SKM-1 treated with dmso at 0.1 percent for 144 hours (cell line): ENCODE measurements at regions not wholly inside any gene's neighbourhood (a gene's known extent, or its start where the extent isn't known, plus 50 kb on each side); places are given as distances from the start of the nearest gene placed in this dataset.

Source experiments
- DNase-seq: peaks from one replicate; lab custom pipeline; 2025; ENCODE audit not compliant: unreplicated experiment; lab: John Stamatoyannopoulos, UW

DNA sequence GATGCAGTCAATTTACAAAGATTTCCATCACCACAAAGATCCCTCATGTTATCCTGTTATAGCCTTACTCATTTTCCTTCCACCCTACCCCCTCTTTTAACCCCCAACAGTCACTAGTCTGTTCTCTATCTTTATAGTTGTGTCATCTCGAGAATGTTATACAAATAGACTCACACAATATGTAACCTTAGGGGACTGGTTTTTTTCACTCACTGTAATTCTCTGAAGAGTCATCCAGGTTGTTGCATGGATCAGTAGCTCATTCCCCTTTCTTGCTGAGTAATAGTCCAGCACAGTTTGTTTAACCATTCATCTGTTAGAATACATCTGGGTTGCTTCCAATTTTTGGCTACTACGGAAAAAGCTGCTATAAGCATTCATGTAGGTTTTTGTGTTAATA, 121.1 kb upstream of the PDE1C start:
- DNase-seq, result no peak

DNA sequence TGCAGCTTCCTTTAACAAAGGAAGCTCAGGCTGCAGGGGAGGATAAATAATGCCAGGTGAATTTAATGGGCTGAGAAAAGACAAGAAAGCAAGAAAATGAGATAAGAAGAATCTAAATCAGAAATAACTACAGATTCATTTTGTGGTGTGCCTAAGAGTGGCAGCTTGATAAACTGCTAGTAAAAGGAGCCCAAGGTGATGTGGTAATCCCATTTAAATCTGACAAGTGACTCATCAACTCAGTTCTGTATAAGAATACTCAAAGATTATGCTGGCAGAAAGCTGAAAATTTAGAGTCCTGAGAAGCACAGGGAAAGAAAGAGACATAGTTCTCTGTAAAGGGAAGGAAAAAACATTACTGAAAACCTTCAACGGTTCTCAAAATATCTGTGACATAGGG, 109.4 kb upstream of the PDE1C start:
- DNase-seq, result no peak

DNA sequence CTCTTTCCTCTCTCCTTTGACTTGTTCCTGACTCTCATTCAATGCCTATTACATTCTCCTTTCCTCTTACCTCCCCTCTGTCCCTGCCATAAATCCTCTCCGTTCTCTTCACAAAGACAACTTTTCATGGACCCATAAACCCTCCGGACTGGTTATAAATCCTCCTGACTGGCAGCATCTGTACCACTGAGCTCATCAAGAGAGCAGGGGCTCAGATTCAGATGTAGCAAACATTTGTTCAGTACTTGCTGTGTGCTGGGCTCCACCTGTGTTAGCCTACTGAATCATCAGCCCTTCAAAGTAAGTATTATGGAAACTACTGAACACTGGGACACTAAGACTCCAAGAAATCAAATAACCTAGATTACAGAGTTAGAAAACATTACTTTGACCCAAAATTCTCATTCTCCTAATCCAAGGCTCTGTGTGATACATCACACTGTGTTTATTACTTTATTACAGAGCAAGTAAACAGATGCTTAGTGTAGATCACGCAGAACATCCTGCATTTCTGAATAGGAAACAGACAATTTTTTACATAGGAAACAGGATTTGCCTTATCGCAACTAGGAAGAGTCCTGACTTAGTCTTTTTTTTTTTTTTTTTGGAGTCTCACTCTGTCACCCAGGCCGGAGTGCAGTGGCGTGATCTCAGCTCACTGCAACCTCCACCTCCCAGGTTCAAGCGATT, 108.6 kb upstream of the PDE1C start:
- no peak for DNase-seq

DNA sequence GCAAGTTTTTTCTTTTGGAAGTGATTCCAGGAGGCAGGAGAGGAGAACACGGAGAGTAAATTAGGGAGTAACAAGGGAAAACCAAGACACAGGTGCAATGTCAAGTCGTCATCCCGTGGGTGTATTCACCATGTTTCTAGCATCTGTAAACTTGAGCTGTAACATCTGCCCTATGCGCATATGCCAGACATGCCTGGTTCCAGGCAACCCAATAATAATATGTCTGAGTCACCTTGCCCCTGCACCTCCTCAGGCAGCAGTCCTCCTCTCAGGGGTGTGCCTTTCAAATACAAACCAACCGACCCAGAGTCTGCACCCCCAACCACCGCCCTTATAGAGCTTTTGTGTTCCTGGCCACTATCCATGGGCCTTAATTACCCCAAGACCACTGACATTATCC, 107.0 kb upstream of the PDE1C start:
- DNase-seq, result no peak

DNA sequence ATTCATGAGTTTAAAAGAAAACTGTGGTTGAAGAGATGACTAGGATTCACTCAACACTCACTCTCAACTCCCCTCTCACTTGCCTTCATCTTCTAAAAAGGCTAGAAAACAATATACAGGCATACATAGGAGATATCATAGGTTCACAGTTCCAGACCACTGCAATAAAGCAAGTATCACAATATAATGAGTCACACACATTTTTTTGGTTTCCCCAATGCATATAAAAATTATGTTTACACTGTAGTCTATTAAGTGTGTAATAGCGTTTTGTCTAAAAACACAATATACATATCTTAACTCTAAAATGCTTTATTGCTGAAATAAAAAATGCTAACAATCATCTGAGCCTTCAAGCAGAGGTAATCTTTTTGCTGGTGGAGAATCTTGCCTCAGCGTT, 104.9 kb upstream of the PDE1C start:
- no peak for DNase-seq

DNA sequence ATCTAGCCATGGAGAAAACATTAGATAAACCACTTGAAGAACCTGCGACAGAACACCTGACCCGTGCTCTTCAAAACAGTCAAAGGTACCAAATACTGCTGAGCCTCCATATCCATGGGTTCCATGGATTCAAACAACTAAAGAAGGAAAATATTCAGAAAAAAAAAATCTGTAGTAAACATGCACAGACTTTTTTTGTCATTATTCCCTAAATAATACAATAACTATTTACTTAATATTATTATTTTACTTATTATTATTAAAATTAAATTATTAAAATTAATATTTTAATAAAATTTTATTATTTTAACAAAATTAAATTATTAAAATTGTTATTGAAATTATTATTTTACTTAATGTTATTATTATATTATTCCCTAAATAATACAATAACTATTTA, 101.0 kb upstream of the PDE1C start:
- no peak for DNase-seq

DNA sequence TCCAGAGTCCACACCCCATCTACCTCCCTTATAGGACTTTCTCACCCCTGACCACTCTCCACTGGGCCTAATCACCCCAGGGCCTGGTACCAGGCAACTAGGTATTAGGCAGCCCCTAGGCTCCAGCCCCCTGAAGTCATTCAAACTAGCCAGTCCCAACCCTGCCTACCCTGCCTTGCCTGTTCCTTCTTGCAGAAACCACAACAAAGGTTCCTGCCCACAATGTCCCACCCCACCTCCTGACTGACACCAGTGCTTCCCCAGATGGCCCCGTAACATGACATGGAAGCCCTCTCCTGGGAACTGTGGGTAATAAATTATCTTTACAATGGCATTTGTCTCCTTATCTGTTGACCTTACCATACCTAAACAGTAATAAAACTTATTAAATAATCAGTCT, 100.6 kb upstream of the PDE1C start:
- no peak for DNase-seq

DNA sequence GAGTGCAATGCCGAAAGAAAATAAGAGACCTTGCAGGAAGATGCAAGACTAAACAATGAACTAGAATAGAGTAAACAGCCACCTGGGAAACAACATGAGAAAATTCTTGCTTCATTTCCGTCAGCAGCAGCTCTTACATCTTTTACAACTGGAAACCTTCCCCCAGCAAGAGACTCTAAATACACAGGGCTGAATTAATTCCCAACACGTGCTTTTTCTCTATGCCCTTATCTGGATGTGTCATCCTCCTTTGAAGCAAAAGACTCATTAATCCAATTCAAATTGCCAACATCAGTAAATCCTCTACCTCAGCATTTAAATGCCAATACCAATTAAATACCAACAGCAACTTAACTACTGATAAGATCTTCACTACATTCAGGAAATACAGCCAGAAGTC, 99.0 kb upstream of the PDE1C start:
- DNase-seq, result no peak

DNA sequence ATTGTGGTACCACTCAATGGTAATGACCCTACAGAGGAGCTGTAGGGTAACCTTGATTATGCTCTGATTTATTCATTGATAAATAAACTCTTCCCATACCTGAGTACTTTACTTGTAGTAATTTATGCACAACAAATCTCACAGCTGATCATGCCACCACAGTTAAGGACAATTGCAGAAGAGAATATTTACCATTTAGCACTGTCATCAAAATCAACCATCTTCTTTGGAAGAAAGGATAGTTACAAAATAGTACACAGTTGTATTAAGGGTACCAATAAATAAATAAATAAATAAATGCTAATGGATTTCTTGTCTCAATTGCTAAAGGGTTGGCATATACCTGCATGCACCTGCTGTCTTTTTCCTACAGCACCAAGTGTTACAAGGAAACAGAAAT, 97.6 kb upstream of the PDE1C start:
- no peak for DNase-seq

DNA sequence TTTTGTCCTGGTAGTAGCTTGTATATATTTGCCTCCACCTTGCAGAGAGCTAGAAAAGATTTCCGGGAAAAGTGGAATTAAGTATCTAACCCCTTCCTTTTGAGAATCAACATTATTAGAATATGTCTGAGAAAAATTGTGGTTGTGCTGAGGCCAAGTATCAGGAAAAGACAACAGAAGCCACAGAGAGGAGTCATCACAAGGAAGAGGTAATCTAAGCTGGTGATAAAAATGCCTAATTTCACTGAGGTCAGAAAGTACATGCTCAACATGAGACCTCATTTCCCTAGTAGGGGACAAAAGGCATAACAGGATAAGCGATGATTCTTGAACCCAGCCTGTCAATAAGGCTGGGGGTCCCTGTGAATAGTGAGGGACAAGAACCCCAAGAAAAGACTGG, 97.0 kb upstream of the PDE1C start:
- DNase-seq, result no peak

DNA sequence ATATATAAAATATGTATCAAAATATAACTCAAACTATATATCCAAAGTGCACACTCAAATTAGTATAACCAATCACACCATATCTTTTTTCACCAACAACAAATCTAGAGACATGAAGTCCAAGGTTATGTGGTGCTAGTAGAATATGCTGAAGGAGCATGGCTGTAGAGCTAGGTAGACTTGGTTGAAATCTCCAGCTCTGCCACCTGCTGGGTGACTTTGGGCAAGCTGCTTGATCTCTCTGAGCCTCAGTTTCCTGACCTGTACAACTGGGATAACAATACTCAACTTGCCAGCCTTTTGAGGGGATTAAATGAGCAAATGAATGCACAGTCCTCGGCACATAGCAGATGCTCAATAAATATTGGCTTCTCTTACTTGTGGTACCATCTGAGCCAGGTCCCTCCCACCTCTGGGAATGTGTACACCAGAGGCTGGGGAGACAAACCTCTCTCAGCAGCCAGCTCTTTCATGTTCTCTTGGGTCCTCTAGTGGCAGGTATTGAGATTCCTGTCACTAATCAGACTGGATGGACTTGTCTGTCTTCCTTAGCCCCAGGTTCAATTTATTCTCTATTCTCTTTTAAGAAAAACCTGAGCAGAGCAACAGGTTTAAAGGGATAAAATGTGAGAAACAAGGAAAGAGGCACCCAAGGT, 94.3 kb upstream of the PDE1C start:
- no peak for DNase-seq

DNA sequence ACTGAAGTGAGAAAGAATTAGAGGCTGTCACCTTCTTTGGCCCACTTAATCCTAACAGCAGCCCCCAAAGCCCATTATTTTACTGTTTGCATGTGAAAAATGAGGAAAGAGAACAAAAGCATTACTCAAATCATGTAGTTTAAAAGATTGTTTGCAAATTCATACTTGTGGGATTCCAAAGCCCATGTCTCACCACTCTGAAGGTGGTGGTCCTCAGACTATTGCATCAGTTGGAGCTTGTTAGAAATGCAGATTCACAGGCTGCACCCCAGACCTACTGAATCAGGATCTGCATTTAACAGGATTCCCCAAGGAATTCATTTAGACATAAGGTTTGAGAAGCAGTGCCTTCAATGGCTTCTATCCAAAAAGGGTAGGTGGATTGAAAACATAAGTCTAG, 93.7 kb upstream of the PDE1C start:
- DNase-seq, result no peak

DNA sequence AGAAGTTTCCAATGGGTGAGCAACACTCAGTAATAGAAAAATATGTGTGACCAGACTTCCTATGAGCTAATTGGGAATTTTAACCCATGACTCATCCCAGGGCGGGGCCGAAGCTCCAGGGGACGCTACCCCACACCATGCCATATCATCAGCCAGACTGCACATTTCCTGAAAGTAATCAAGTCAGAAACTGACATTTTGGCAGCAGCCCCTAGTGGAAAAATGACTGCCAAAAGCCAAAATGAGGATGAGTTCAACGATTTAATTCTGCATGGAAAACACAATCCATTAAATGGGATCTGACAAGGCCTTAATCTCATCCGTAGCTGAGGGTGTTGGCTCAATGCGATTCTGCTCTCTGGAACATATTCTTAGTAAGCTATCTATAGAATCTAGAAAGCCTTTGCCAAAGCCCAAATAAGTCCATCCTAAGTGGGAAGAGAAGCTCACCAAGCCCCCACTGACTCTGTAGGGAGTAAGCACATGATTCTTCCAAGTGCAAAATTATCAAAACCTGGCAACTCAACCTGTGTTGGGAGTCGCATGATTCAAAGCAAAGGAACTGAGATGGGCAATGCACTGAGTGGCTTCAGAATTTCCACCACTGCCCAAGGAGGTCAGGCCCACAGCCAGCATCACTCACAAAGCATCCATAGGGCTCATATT, 93.1 kb upstream of the PDE1C start:
- no peak for DNase-seq

DNA sequence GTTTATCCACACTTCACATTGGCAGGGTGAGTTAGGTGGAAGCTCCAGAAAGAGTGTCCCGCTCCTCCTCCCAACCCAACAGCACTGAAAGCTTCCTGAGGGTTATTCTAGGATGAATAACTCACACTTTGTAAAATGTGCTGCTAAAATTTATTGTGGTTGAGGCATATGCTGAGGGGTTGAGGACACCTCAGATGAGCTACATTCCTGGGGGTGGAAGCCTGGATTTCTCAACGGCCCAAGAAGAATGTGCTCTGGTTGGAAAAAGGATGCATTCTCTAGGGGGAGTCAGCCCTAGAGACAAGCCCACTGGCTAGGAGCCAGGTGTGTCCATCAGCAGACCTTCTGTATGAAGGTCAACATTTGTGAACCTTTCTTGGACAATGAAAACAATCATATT, 91.5 kb upstream of the PDE1C start:
- no peak for DNase-seq

DNA sequence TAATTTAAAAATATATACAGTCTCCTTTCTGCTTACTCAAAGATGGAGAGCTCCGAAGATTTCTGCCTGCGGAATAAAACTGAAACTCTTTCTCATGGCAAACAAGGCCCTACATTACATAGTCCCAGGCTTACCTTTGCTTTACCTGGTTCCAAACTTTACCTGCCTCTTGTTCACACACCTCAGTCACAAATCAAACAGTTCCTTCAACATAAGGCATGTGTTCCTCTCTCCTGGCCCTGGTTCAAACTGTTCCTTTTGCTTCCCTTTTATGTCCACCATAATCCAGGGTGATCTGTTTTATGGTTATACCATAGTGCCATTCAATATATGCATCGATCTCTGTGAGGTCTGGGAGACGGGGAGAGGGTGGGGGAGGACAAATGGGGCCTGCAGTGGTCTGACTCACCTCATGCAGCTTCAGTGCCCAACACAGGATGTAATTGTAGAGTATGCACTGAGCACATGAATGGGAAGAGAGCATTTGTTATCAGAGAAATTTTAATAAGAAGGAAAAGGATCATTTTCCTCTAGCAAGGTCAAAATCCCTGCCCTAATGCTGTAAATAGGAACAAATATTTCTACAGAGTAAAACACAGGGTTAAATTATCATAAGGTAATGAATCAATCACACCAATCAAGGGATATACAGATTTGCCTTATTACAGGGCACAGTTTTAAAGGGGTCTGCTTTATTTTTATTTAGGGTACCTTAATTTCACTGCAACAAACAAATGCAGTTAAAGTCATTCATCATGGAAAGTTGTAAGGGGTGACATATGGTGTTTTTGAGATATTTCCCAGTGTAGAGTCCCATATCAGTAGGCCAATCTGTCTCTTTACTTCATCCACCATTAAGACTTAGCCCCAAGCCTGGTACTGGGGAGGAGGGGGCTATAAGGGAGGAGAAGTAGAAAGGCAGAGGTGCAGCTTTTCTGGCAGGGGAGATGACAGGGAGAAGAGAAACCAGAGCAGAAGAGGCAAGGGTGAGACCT, 88.8 kb upstream of the PDE1C start:
- no peak for DNase-seq

DNA sequence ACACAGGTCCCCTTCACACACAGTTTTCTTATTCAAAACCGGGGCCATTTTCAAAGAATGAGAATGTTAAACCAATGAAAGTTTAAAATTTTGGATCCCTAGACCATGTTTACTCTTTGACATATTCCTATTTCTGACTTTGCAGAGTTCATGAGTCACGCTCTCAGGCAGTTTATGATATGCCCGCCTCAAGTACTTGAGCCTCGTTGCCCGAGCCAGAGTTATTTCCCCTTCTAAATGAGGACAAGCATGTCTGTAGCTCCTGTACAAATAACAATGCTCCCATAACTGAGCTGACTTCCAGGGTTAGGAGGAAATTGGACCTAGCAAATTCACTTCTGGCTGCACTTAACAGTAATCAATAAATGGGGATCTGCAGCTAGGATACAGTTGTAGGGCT, 87.9 kb upstream of the PDE1C start:
- DNase-seq, result no peak

DNA sequence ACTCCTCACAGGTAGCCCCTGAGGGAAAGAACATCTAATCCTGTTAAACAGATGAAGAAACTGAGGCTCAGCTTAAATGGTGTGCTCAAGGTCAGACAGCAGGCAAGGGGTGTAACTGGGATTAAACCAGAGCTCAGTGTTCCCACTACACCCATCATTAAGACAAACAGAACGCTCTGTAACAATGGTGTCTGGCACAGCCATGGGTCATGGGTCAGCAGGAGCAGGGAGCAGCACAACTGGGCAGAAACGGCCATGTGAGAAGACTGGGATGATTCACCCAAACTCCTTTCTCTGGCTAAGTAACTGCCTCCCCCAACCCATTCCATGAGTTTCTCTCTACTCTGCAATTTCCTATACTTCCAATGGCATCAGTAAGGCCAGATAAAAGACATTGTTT, 85.5 kb upstream of the PDE1C start:
- DNase-seq, result no peak

DNA sequence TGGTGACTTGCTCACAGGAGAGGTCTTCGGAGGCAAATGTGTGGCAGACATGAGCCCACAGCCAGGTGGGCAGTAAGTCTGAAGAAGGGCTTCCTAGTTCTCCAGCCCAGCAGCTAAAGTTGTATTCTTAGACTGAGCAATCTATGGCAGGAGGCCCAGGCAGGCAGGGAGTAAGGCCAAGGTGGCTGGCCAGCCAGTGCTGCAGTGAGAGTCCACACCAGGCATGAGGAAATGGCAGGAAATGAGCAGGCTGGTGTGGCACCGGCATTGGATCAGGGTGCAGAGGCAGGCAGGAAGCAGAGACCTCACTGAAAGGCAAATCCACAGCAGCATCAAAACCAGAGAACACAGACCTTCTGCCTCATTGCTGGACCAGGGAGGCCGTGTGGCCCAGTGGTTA, 84.6 kb upstream of the PDE1C start:
- DNase-seq, result no peak

DNA sequence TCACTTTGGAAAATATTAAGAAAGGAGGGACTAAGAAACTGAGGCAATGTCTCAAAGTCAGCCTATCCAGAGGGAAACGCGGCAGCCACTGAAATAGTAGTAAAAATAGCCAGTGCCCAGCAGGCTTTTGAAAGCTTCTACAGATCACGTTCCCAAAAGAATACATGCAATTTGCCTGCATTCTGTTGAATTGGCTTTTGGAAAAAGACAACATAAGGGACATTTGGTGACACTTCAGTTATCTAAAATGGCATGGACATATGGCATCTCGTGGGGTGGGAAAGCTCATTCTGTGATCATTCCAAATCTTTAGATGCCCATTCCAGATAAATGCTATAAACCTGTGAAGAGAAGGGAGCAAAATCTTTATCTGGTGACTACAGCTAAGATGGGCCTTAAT, 82.8 kb upstream of the PDE1C start:
- DNase-seq, result no peak

DNA sequence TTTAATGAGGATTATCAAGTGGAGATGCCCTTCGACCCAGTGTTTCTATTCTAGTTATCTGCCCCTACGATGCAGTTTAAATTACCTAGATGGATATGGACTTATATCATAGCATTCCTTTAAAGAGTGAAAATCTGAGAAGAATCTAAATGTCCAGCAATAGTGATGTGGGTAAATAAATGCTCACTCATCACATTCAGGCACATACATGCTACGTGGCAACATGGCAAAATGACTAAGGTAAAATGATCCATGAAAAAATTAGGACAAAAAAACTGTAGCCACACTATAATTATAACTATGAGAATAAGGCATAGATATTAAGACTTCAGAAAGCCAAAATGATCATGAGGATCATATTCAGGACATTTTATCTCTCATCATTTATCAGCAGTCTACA, 82.4 kb upstream of the PDE1C start:
- no peak for DNase-seq

DNA sequence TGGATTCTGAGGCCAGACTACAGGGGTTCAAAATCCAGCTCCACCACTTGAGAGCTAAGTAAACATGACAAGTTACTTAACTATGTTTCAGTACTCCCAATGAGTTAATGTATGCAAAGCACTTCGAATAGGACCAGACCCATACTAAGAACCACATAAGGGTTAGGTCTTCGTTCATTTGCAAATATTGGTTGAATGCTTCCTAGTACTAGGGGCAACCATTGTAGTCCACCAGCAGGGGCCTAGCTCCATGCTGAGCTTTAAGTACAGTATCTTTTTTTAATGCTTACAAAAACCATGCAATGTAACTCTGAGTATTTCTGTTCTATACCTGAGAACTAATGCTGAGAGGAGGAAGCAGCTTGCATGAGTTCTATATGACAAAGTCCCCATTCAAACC, 80.4 kb upstream of the PDE1C start:
- no peak for DNase-seq
